SK-N-SH (cell line): ENCODE measurements at regions not wholly inside any gene's neighbourhood (a gene's known extent, or its start where the extent isn't known, plus 50 kb on each side); places are given as distances from the start of the nearest gene placed in this dataset.

Experiments
- CTCF ChIA-PET: fragments of 300-600, 350-600 bp; formaldehyde crosslinking; extraction: SDS; loops from one replicate; lab custom pipeline; 2021; lab: Yijun Ruan, JAX
- POLR2A ChIA-PET: fragments of 350-600 bp; sonication (Branson Sonifier 250); formaldehyde crosslinking; extraction: SDS; loops from one replicate; lab custom pipeline; 2020; ENCODE audit warnings: antibody characterized with exemption, inconsistent platforms; lab: Yijun Ruan, JAX
- DNase-seq: peaks from one replicate; pipeline ENCODE4 v3.0.0; 2012
- H2AFZ ChIP-seq: fragments of 200-600 bp; sonication (generic); 2 replicates; pipeline ENCODE4 v1.8.1; 2016; ENCODE audit warnings: antibody characterized with exemption, mild to moderate bottlenecking, low read depth
- H3F3A ChIP-seq: fragments of 200-600 bp; sonication (generic); replicated peaks from 2 replicates; pipeline ENCODE3; 2016; ENCODE audit warnings: antibody characterized with exemption, mild to moderate bottlenecking; ENCODE audit not compliant: insufficient read depth
- H3K27ac ChIP-seq, 2 experiments: fragments of 200-500 bp in 1 of 2; fragments of 200-600 bp in 1 of 2; sonication (Bioruptor generic) in 1 of 2; sonication (generic), shearing (Covaris generic) in 1 of 2; 2 replicates each; pipeline versions ENCODE4 v1.5.1 to v1.6.1; 2014 to 2016; ENCODE audit warnings: low read depth in 2 of 2, inconsistent platforms in 1 of 2, low read length in 1 of 2, mild to moderate bottlenecking in 1 of 2, mixed read lengths in 1 of 2
- H3K27me3 ChIP-seq: fragments of 200-600 bp; sonication (generic), shearing (Covaris generic); 2 replicates; pipeline ENCODE4 v1.6.1; 2016; ENCODE audit warnings: mixed run types; ENCODE audit not compliant: insufficient read depth
- H3K36me3 ChIP-seq, 2 experiments: fragments of 200-500 bp in 1 of 2; fragments of 200-600 bp in 1 of 2; sonication (Bioruptor generic) in 1 of 2; sonication (generic) in 1 of 2; replicated peaks in 1 of 2; 2 replicates each; pipeline versions ENCODE3 to v1.5.1; 2014 to 2016; ENCODE audit warnings: low read length in 1 of 2, mild to moderate bottlenecking in 1 of 2; ENCODE audit not compliant: insufficient read depth in 2 of 2, control insufficient read depth in 1 of 2
- H3K4me1 ChIP-seq, 2 experiments: fragments of 200-500 bp in 1 of 2; fragments of 200-600 bp in 1 of 2; sonication (Bioruptor generic) in 1 of 2; sonication (generic), shearing (Covaris generic) in 1 of 2; 2 replicates each; pipeline versions ENCODE4 v1.5.1 to v1.6.1; 2014 to 2016; ENCODE audit warnings: low read depth in 1 of 2, low read length in 1 of 2, mixed run types in 1 of 2; ENCODE audit not compliant: insufficient read depth in 2 of 2, control insufficient read depth in 1 of 2
- H3K4me2 ChIP-seq: fragments of 200-600 bp; sonication (generic), shearing (Covaris generic); 2 replicates; pipeline ENCODE4 v1.6.1; 2017; ENCODE audit warnings: mixed run types
- H3K4me3 ChIP-seq, 2 experiments: fragments of 200-500 bp in 1 of 2; fragments of 200-600 bp in 1 of 2; sonication (Bioruptor generic) in 1 of 2; sonication (generic), shearing (Covaris generic) in 1 of 2; 2 replicates each; pipeline versions ENCODE4 v1.5.1 to v1.8.1; 2014 to 2016; ENCODE audit warnings: low read depth in 2 of 2, inconsistent platforms in 1 of 2, low read length in 1 of 2, mild to moderate bottlenecking in 1 of 2, mixed read lengths in 1 of 2, moderate library complexity in 1 of 2
- H3K79me2 ChIP-seq: fragments of 200-600 bp; sonication (generic); 2 replicates; pipeline ENCODE4 v1.8.1; 2017; ENCODE audit warnings: mild to moderate bottlenecking; ENCODE audit not compliant: insufficient read depth
- H3K9ac ChIP-seq: fragments of 200-600 bp; sonication (generic); 2 replicates; pipeline ENCODE4 v1.6.1; 2017; ENCODE audit warnings: mixed run types
- H3K9me2 ChIP-seq: fragments of 200-600 bp; sonication (generic); 2 replicates; pipeline ENCODE4 v1.6.1; 2017; ENCODE audit warnings: mixed run types
- H3K9me3 ChIP-seq: fragments of 200-600 bp; sonication (generic); 2 replicates; pipeline ENCODE4 v1.6.1; 2017; ENCODE audit warnings: mixed run types, mild to moderate bottlenecking, moderate library complexity
- H4K20me1 ChIP-seq: fragments of 200-600 bp; sonication (generic); 2 replicates; pipeline ENCODE4 v1.6.1; 2017; ENCODE audit warnings: mild to moderate bottlenecking, mixed run types; ENCODE audit not compliant: insufficient read depth
- CHD2 ChIP-seq: fragments of 150-350 bp; IDR thresholded peaks from 2 replicates; pipeline ENCODE4 v1.6.1; 2018; ENCODE audit warnings: low read length; ENCODE audit not compliant: partially characterized antibody
- CTCF ChIP-seq: fragments of 200-600 bp; sonication (generic); IDR thresholded peaks from 2 replicates; pipeline ENCODE4 v1.6.1; 2017; ENCODE audit warnings: antibody characterized with exemption, mild to moderate bottlenecking, moderate library complexity
- EP300 ChIP-seq, 2 experiments: IDR thresholded peaks; 2 replicates each; pipeline versions ENCODE4 v1.4.0 to v1.6.1; 2012; ENCODE audit warnings: borderline replicate concordance in 1 of 2, low read depth in 1 of 2, low read length in 1 of 2
- EZH2phosphoT487 ChIP-seq: fragments of 200-600 bp; sonication (generic); IDR thresholded peaks from 2 replicates; pipeline ENCODE4 v1.6.1; 2017; ENCODE audit warnings: low read depth, mixed run types, mild to moderate bottlenecking, antibody characterized with exemption, moderate library complexity, borderline replicate concordance
- FOSL2 ChIP-seq: IDR thresholded peaks from 2 replicates; pipeline ENCODE4 v1.4.0; 2012; ENCODE audit warnings: low read depth, mild to moderate bottlenecking, moderate library complexity, borderline replicate concordance
- FOXJ3 ChIP-seq: sonication (generic); formaldehyde crosslinking; IDR thresholded peaks from 2 replicates; pipeline ENCODE4 v1.5.1; 2020; ENCODE audit warnings: mild to moderate bottlenecking, missing genetic modification reagents
- FOXM1 ChIP-seq: IDR thresholded peaks from 2 replicates; pipeline ENCODE4 v1.4.0; 2012; ENCODE audit warnings: low read depth, mild to moderate bottlenecking
- GATA2 ChIP-seq: sonication (generic); formaldehyde crosslinking; IDR thresholded peaks from 2 replicates; pipeline ENCODE4 v1.5.0; 2020; ENCODE audit warnings: mild to moderate bottlenecking, missing genetic modification reagents
- JUND ChIP-seq: IDR thresholded peaks from 2 replicates; pipeline ENCODE4 v1.4.0; 2012
- MEF2A ChIP-seq: IDR thresholded peaks from 2 replicates; pipeline ENCODE4 v1.4.0; 2012; ENCODE audit warnings: low read depth, borderline replicate concordance
- POLR2AphosphoS5 ChIP-seq: IDR thresholded peaks from 2 replicates; pipeline ENCODE4 v1.6.1; 2012; ENCODE audit warnings: low read depth, low read length
- RAD21 ChIP-seq: IDR thresholded peaks from 2 replicates; pipeline ENCODE4 v1.6.1; 2012; ENCODE audit warnings: mild to moderate bottlenecking, low read length
- RCOR1 ChIP-seq: fragments of 150-350 bp; IDR thresholded peaks from 2 replicates; pipeline ENCODE4 v1.6.1; 2017; ENCODE audit warnings: antibody characterized with exemption, low read length
- RXRA ChIP-seq: IDR thresholded peaks from 2 replicates; pipeline ENCODE4 v1.4.0; 2012; ENCODE audit warnings: low read depth, mild to moderate bottlenecking, borderline replicate concordance
- SIN3A ChIP-seq: IDR thresholded peaks from 2 replicates; pipeline ENCODE4 v1.6.1; 2012; ENCODE audit warnings: low read depth, mild to moderate bottlenecking, low read length, moderate library complexity, borderline replicate concordance
- SMC3 ChIP-seq: IDR thresholded peaks from 2 replicates; pipeline ENCODE4 v1.6.1; 2012; ENCODE audit warnings: low read depth, low read length, improper control_type of control experiment
- TAF1 ChIP-seq: IDR thresholded peaks from 2 replicates; pipeline ENCODE4 v1.6.1; 2012; ENCODE audit warnings: low read depth, mild to moderate bottlenecking, low read length, moderate library complexity, borderline replicate concordance
- TCF12 ChIP-seq: IDR thresholded peaks from 2 replicates; pipeline ENCODE4 v1.4.0; 2012
- TEAD4 ChIP-seq: IDR thresholded peaks from 2 replicates; pipeline ENCODE4 v1.4.0; 2012; ENCODE audit warnings: mild to moderate bottlenecking, borderline replicate concordance; ENCODE audit not compliant: insufficient read depth
- YY1 ChIP-seq: IDR thresholded peaks from 2 replicates; pipeline ENCODE4 v1.4.0; 2012; ENCODE audit warnings: low read depth, mild to moderate bottlenecking
- WGBS: methylation state at CpG from one replicate; pipeline ENCODE4 v1.1.6; 2017; ENCODE audit warnings: low lambda C conversion rate; 5-methylcytosine and 5-hydroxymethylcytosine counted together
- TF ChIP-seq, protein P1 (sequence below): fragments of 150-350 bp; IDR thresholded peaks from 2 replicates; pipeline ENCODE4 v1.6.1; 2017; ENCODE audit warnings: antibody characterized with exemption, low read length, low read depth, borderline replicate concordance
- TF ChIP-seq, protein P2 (sequence below): IDR thresholded peaks from 2 replicates; pipeline ENCODE4 v1.4.0; 2012; ENCODE audit warnings: low read depth, borderline replicate concordance
- TF ChIP-seq, protein P3 (sequence below): IDR thresholded peaks from 2 replicates; pipeline ENCODE4 v1.4.0; 2012; ENCODE audit warnings: low read depth

GRCh38 chr18:25704494-25704893 lies 352.5 kb upstream of the ZNF521 start:
- no peaks in the 10 kb centered on the region for H3F3A ChIP-seq
- H2AFZ ChIP-seq, result no peak overlapping the region
- H3K36me3 ChIP-seq, result no peaks in the 10 kb centered on the region
- no peaks in the 10 kb centered on the region for H4K20me1 ChIP-seq
- no peaks in the 10 kb centered on the region for H3K79me2 ChIP-seq
- H3K27ac ChIP-seq, result no peak overlapping the region
- 78% methylated on average over 9 of the region's 10 CpGs for WGBS
- TF ChIP-seq GATA2 (no peak), MEF2A (no peak), RXRA (no peak), TAF1 (no peak), FOXM1 (no peak), TCF12 (no peak), JUND (no peak), SMC3 (no peak), FOXJ3 (no peak)
- TF ChIP-seq, protein P1, sequence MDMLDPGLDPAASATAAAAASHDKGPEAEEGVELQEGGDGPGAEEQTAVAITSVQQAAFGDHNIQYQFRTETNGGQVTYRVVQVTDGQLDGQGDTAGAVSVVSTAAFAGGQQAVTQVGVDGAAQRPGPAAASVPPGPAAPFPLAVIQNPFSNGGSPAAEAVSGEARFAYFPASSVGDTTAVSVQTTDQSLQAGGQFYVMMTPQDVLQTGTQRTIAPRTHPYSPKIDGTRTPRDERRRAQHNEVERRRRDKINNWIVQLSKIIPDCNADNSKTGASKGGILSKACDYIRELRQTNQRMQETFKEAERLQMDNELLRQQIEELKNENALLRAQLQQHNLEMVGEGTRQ, result no peak
- no peaks in the 10 kb centered on the region for H3K9me2 ChIP-seq
- H3K27me3 ChIP-seq, result no peaks in the 10 kb centered on the region; the same call in 1 of the 2 replicates
- H3K4me2 ChIP-seq, result no peak overlapping the region
- POLR2A ChIA-PET, result no interaction called here
- H3K9ac ChIP-seq, result no peak overlapping the region
- no peak overlapping the region for H3K4me3 ChIP-seq
- no peaks in the 10 kb centered on the region for H3K9me3 ChIP-seq
- CTCF ChIA-PET, result interaction anchor here (1.3 to 1.4 kb wide), 2 partner anchors 11 to 24 kb away, joined by 3 to 4 read pairs; no protein-coding TSS in a partner anchor
- no peaks in the 10 kb centered on the region for H3K4me1 ChIP-seq
- no peak for DNase-seq

GRCh38 chr18:25704071-25704470 lies 352.1 kb upstream of the ZNF521 start:
- no peak overlapping the region for H3K9ac ChIP-seq
- CTCF ChIA-PET, result interaction anchor here (1.3 to 1.4 kb wide), 2 partner anchors 11 to 25 kb away, joined by 3 to 4 read pairs; no protein-coding TSS in a partner anchor
- no peaks in the 10 kb centered on the region for H3K9me3 ChIP-seq
- H3K27me3 ChIP-seq, result no peaks in the 10 kb centered on the region; the same call in 1 of the 2 replicates
- H3K4me2 ChIP-seq, result no peak overlapping the region
- DNase-seq, result no peak
- H3K79me2 ChIP-seq, result no peaks in the 10 kb centered on the region
- H2AFZ ChIP-seq, result no peak overlapping the region
- H3K4me3 ChIP-seq, result no peak overlapping the region
- no peaks in the 10 kb centered on the region for H3K9me2 ChIP-seq
- 75% methylated on average over 6 of the region's 6 CpGs for WGBS
- TF ChIP-seq CTCF (no peak), YY1 (no peak), TCF12 (no peak), TEAD4 (no peak), SIN3A (no peak), FOXM1 (no peak), TAF1 (no peak), FOSL2 (no peak), RCOR1 (no peak), EP300 (IDR thresholded peaks at IDR 0.05; ENCODE audit: borderline replicate concordance in 1 of 2, low read depth in 1 of 2, low read length in 1 of 2) (no peak), EZH2phosphoT487 (no peak), CHD2 (no peak), POLR2AphosphoS5 (no peak), RAD21 (no peak), MEF2A (no peak)
- TF ChIP-seq, protein P1, result no peak
- TF ChIP-seq, protein P2, sequence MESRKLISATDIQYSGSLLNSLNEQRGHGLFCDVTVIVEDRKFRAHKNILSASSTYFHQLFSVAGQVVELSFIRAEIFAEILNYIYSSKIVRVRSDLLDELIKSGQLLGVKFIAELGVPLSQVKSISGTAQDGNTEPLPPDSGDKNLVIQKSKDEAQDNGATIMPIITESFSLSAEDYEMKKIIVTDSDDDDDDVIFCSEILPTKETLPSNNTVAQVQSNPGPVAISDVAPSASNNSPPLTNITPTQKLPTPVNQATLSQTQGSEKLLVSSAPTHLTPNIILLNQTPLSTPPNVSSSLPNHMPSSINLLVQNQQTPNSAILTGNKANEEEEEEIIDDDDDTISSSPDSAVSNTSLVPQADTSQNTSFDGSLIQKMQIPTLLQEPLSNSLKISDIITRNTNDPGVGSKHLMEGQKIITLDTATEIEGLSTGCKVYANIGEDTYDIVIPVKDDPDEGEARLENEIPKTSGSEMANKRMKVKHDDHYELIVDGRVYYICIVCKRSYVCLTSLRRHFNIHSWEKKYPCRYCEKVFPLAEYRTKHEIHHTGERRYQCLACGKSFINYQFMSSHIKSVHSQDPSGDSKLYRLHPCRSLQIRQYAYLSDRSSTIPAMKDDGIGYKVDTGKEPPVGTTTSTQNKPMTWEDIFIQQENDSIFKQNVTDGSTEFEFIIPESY, result no peak
- TF ChIP-seq, protein P3, sequence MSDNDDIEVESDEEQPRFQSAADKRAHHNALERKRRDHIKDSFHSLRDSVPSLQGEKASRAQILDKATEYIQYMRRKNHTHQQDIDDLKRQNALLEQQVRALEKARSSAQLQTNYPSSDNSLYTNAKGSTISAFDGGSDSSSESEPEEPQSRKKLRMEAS, result no peak
- no peaks in the 10 kb centered on the region for H3K36me3 ChIP-seq
- POLR2A ChIA-PET, result interaction anchor here (0.6 kb wide), 1 partner anchor 86 kb away, joined by 5 read pairs; no protein-coding TSS in a partner anchor
- no peaks in the 10 kb centered on the region for H3K4me1 ChIP-seq
- H3K27ac ChIP-seq, result no peak overlapping the region
- H3F3A ChIP-seq, result no peaks in the 10 kb centered on the region
- no peaks in the 10 kb centered on the region for H4K20me1 ChIP-seq
